Transverse colon (tissue), 4 donors: ENCODE measurements at regions not wholly inside any gene's neighbourhood (a gene's known extent, or its start where the extent isn't known, plus 50 kb on each side); places are given as distances from the start of the nearest gene placed in this dataset.

Experiments
- DNase-seq: peaks from one replicate; pipeline ENCODE4 v3.0.0-alpha.2; 2019
- H3K27ac ChIP-seq, 4 donors: fragments of 200-600 bp; sonication (generic); 2 replicates each; pipeline ENCODE4 v1.5.1; 2016 to 2018; ENCODE audit warnings: inconsistent platforms in 4 of 4
- H3K27me3 ChIP-seq: fragments of 200-600 bp; sonication (generic); 2 replicates; pipeline ENCODE4 v1.5.1; 2017; ENCODE audit warnings: inconsistent platforms
- H3K36me3 ChIP-seq, 4 donors: fragments of 200-600 bp; sonication (generic); 2 replicates each; pipeline ENCODE4 v1.5.1; 2017 to 2019; ENCODE audit warnings: inconsistent platforms in 4 of 4
- H3K4me1 ChIP-seq, 4 donors: fragments of 200-600 bp; sonication (generic); 2 replicates each; pipeline ENCODE4 v1.5.1; 2017 to 2020; ENCODE audit warnings: inconsistent platforms in 4 of 4
- H3K4me3 ChIP-seq, 4 donors: fragments of 200-600 bp; sonication (generic); 1 replicate in 1 of 4; 2 replicates in 3 of 4; pipeline versions ENCODE4 v1.5.1 to v1.6.1; 2017 to 2019; ENCODE audit warnings: inconsistent platforms in 4 of 4
- H3K9me3 ChIP-seq, 2 donors: fragments of 200-600 bp; sonication (generic); 2 replicates each; pipeline ENCODE4 v1.5.1; 2017 to 2019; ENCODE audit warnings: inconsistent platforms in 2 of 2
- CTCF ChIP-seq, 5 experiments: fragments of 200-600 bp in 3 of 5; fragments of 450-650 bp in 2 of 5; sonication (generic) in 3 of 5; IDR thresholded peaks; 1 replicate in 2 of 5; 2 replicates in 3 of 5; pipeline ENCODE4 v1.5.1; 2016 to 2017; ENCODE audit warnings: antibody characterized with exemption in 5 of 5, inconsistent platforms in 3 of 5, mild to moderate bottlenecking in 2 of 5, moderate library complexity in 1 of 5
- EP300 ChIP-seq: sonication (generic); formaldehyde crosslinking; IDR thresholded peaks from one replicate; pipeline ENCODE4 v1.6.1; 2017; ENCODE audit warnings: antibody characterized with exemption, low read depth
- POLR2A ChIP-seq: fragments of 450-650 bp; IDR thresholded peaks from one replicate; pipeline ENCODE4 v1.6.1; 2016; ENCODE audit warnings: antibody characterized with exemption, mild to moderate bottlenecking, moderate library complexity
- POLR2AphosphoS5 ChIP-seq, 3 donors: sonication (generic); formaldehyde crosslinking; IDR thresholded peaks; one replicate each; pipeline ENCODE4 v1.6.1; 2016; ENCODE audit warnings: antibody characterized with exemption in 3 of 3
- WGBS, 2 donors: methylation state at CpG; one replicate each; pipeline ENCODE4 v1.1.5; 2018; ENCODE audit warnings: low coverage in 1 of 2; 5-methylcytosine and 5-hydroxymethylcytosine counted together
- in situ Hi-C, 4 donors: fragments of 200-750 bp; cut with MboI; loops; one replicate each; pipeline versions ENCODE4 v1.15.0 to v1.15.1; 2017; ENCODE audit warnings: low sequenced_read_pairs in 3 of 4, low pct_ligation_motif_present in 1 of 4, low pct_unique_long_range_greater_than_20kb in 1 of 4
- intact Hi-C: fragments of 100-400 bp; cut with DNase I; formaldehyde crosslinking; loops from one replicate; pipeline ENCODE4 v1.15.1; 2023; ENCODE audit warnings: low total_unique reads

- Histone ChIP-seq H3K9me3 (peaks cover 0 to 6% of the 10 kb centered on the region in 2 donors), H3K4me1 (no peaks in the 10 kb centered on the region), H3K27ac (no peak overlapping the region), H3K27me3 (no peaks in the 10 kb centered on the region), H3K4me3 (no peak overlapping the region), H3K36me3 (no peaks in the 10 kb centered on the region)
- in situ Hi-C loops (no loop called here), intact Hi-C loops (no loop called here)
- TF ChIP-seq CTCF (IDR thresholded peaks at IDR 0.05) (no peak), POLR2AphosphoS5 (IDR thresholded peaks at IDR 0.05) (no peak), POLR2A (no peak), EP300 (no peak)
- DNase-seq, result no peak
These were observed 339.7 kb downstream of the KIF4B start for GRCh38 chr5:155353231-155353630.

DNA sequence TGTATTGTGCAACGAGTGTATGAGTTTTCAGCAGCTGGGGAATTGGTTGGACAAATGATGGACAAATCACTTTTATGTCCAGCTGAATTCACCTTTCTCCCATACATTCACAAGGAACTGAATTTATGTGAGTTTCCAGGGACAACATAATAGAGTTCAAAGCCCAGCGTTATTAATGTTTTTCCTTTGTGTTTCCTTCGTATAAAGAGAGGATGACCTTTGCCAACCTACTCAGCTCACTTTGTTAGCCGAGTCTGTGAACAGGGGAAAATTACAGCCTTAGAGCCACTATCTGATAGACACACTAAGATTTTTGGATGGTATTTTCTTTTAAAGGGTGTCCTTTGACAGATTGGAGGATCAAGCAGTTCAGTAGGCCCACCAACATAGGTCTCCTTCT lies 352.5 kb downstream of the KIF4B start:
- intact Hi-C loops, result no loop called here
- in situ Hi-C loops, result no loop called here

DNA sequence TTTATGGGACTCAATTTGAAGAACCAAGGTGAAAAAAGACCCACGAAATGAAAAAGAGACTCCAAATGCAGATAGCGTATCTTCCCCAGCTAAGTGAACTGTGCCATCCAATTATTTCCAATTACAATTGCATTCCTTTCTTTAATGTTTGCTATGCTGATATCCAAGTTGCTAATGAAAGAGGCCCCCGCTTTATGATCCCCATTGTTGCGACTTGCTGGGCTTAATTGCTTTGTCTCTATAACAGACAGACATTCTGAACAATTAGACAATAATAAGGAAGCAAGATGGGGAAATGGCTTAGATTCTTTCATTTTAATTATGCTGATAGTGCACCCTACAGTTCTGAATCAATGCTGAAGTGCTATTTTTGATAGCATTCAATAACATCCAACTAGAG lies 354.3 kb downstream of the KIF4B start:
- 83 to 84% methylated on average over 4 of the region's 4 CpGs for WGBS, 2 donors
- in situ Hi-C loops, result no loop called here
- intact Hi-C loops, result no loop called here
- Histone ChIP-seq H3K36me3 (no peaks in the 10 kb centered on the region), H3K9me3 (no peaks in the 10 kb centered on the region), H3K4me1 (no peaks in the 10 kb centered on the region), H3K27ac (no peak overlapping the region), H3K27me3 (no peaks in the 10 kb centered on the region), H3K4me3 (no peak overlapping the region)
- TF ChIP-seq CTCF (IDR thresholded peaks at IDR 0.05), result no peak
- DNase-seq, result no peak

More for the DNA sequence above, 352.5 kb downstream of the KIF4B start:
- 66 to 70% methylated on average over 4 of the region's 4 CpGs for WGBS, 2 donors
- H3K27me3 ChIP-seq, result no peaks in the 10 kb centered on the region
- H3K4me1 ChIP-seq, result no peaks in the 10 kb centered on the region
- H3K4me3 ChIP-seq, result no peak overlapping the region
- H3K27ac ChIP-seq, result no peak overlapping the region
- no peak for TF ChIP-seq POLR2AphosphoS5 (IDR thresholded peaks at IDR 0.05)
- no peak for TF ChIP-seq POLR2A
- TF ChIP-seq CTCF (IDR thresholded peaks at IDR 0.05), result no peak
- TF ChIP-seq EP300, result no peak
- H3K9me3 ChIP-seq, result no peaks in the 10 kb centered on the region
- no peaks in the 10 kb centered on the region for H3K36me3 ChIP-seq
- DNase-seq, result no peak

DNA sequence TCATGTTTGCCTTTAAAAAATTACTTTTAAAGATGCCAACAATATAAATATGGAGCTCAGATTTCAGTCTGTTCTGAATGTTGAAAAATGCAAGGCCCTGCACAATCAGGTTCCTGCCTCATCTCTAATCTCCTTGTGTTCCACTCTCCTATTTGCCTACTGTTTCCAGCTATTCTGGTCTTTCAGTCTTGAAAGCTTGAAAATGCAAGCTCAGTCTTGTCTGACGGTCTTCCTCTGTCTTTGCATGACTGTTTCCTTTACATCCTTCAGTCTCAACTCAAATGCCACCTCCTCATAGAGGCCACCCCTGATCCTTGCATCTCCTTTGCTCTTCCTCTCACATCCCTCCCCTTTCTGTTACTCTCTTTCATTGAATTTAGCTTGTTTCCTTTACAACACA lies 354.9 kb downstream of the KIF4B start:
- in situ Hi-C loops, result no loop called here
- DNase-seq, result no peak
- intact Hi-C loops, result no loop called here
- Histone ChIP-seq H3K4me1 (no peaks in the 10 kb centered on the region), H3K36me3 (no peaks in the 10 kb centered on the region), H3K9me3 (no peaks in the 10 kb centered on the region), H3K27ac (no peak overlapping the region), H3K27me3 (no peaks in the 10 kb centered on the region), H3K4me3 (no peak overlapping the region)
- 64 to 69% methylated on average over 1 of the region's 1 CpG for WGBS, 2 donors
- no peak for TF ChIP-seq POLR2AphosphoS5 (IDR thresholded peaks at IDR 0.05)
- TF ChIP-seq EP300, result no peak
- TF ChIP-seq POLR2A, result no peak
- TF ChIP-seq CTCF (IDR thresholded peaks at IDR 0.05), result no peak
